ENCODE measurements at regions not wholly inside any gene's neighbourhood (a gene's known extent, or its start where the extent isn't known, plus 50 kb on each side); places are given as distances from the start of the nearest gene placed in this dataset.

- no peak overlapping the region for H3K27ac ChIP-seq (ENCODE audit: control insufficient read depth, insufficient read depth)
- H3K9me3 ChIP-seq (replicated peaks; ENCODE audit: control insufficient read depth, insufficient read depth, low read length): no peaks in the 10 kb centered on the region
- H4K20me1 ChIP-seq (ENCODE audit: control insufficient read depth, insufficient read depth): no peaks in the 10 kb centered on the region
- POLR2A ChIA-PET: no interaction called here
- intact Hi-C loops (cut with micrococcal nuclease; ENCODE audit: unreplicated experiment): no loop called here
- 22% methylated on average over 8 of the region's 8 CpGs for WGBS (ENCODE audit: insufficient coverage, insufficient replicate concordance, low lambda C conversion rate, missing lambda C conversion rate)
- no peak overlapping the region for H3K4me2 ChIP-seq (ENCODE audit: control insufficient read depth, insufficient read depth)
- no TSS peak for BruUV-seq (replicated peaks)
- no peak for FAIRE-seq
- H3K36me3 ChIP-seq (ENCODE audit: control insufficient read depth in 2 of 2, insufficient read depth in 2 of 2, low read length in 1 of 2): no peaks in the 10 kb centered on the region
- DNase-seq (ENCODE audit: low read depth, low spot score): no peak
- SMC1A ChIA-PET (ENCODE audit: uncharacterized antibody, unreplicated experiment): interaction anchor here (1.4 kb wide), 1 partner anchor 401 kb away, joined by 3 read pairs; no protein-coding TSS in a partner anchor
- H3K27me3 ChIP-seq (replicated peaks in 1 of 2; ENCODE audit: control insufficient read depth in 2 of 2, insufficient read depth in 2 of 2, low read length in 1 of 2): no peaks in the 10 kb centered on the region
- no peak for TF ChIP-seq GABPA (IDR thresholded peaks at IDR 0.05; ENCODE audit: low read depth)
- no peak for TF ChIP-seq ZNF24 (IDR thresholded peaks at IDR 0.05)
- no peak for TF ChIP-seq PAX8 (IDR thresholded peaks at IDR 0.05)
- no peak for TF ChIP-seq BCL11A (IDR thresholded peaks at IDR 0.05; ENCODE audit: low read depth, low read length)
- TF ChIP-seq RB1 (IDR thresholded peaks at IDR 0.05; ENCODE audit: borderline replicate concordance): no peak
- TF ChIP-seq POU2F2 (IDR thresholded peaks at IDR 0.05; ENCODE audit: borderline replicate concordance, low read depth, low read length): no peak
- TF ChIP-seq ZZZ3 (IDR thresholded peaks at IDR 0.05; ENCODE audit: control insufficient read depth, insufficient read length, low read depth): no peak
- TF ChIP-seq HDAC2 (IDR thresholded peaks at IDR 0.05): no peak
- no peak for TF ChIP-seq CHD1 (IDR thresholded peaks at IDR 0.05; ENCODE audit: low read depth, low read length)
- TF ChIP-seq ZNF622 (IDR thresholded peaks at IDR 0.05): no peak
- no peak for TF ChIP-seq FOS (IDR thresholded peaks at IDR 0.05; ENCODE audit: borderline replicate concordance, extremely low read depth, insufficient read length)
- TF ChIP-seq NR2C1 (IDR thresholded peaks at IDR 0.05): no peak
- TF ChIP-seq RUNX3 (IDR thresholded peaks at IDR 0.05; ENCODE audit: low read length): no peak
- TF ChIP-seq DPF2 (IDR thresholded peaks at IDR 0.05): no peak
- TF ChIP-seq, protein P1, sequence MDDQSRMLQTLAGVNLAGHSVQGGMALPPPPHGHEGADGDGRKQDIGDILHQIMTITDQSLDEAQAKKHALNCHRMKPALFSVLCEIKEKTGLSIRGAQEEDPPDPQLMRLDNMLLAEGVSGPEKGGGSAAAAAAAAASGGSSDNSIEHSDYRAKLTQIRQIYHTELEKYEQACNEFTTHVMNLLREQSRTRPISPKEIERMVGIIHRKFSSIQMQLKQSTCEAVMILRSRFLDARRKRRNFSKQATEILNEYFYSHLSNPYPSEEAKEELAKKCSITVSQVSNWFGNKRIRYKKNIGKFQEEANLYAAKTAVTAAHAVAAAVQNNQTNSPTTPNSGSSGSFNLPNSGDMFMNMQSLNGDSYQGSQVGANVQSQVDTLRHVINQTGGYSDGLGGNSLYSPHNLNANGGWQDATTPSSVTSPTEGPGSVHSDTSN (IDR thresholded peaks at IDR 0.05; ENCODE audit: insufficient replicate concordance, low read depth, low read length): no peak
- no peak for TF ChIP-seq JUND (IDR thresholded peaks at IDR 0.05; ENCODE audit: low read depth, low read length)
- no peak for TF ChIP-seq YBX1 (IDR thresholded peaks at IDR 0.05)
- RAD21 ChIA-PET (ENCODE audit: unreplicated experiment): no interaction called here
- H3K79me2 ChIP-seq (ENCODE audit: control insufficient read depth, insufficient read depth, low read length): no peaks in the 10 kb centered on the region
- H3K4me3 ChIP-seq: no peak overlapping the region
- ATAC-seq: no peak
- in situ Hi-C loops (cut with MboI): no loop called here
- H3K4me1 ChIP-seq (ENCODE audit: control insufficient read depth, insufficient read depth, low read length): no peaks in the 10 kb centered on the region
- CTCF ChIA-PET: no interaction called here
- H2AFZ ChIP-seq (ENCODE audit: control insufficient read depth, low read depth, low read length): no peak overlapping the region
- H3K9ac ChIP-seq (ENCODE audit: control insufficient read depth, insufficient read depth, low read length): no peak overlapping the region
Observed at GRCh38 chr11:129731316-129731715, 84.3 kb upstream of the TMEM45B start.
